NCI-H446 treated with DMSO at 0.1 percent for 48 hours (cell line): ENCODE measurements at regions not wholly inside any gene's neighbourhood (a gene's known extent, or its start where the extent isn't known, plus 50 kb on each side); places are given as distances from the start of the nearest gene placed in this dataset.

ENCODE experiments used
- DNase-seq: peaks from one replicate; lab custom pipeline; 2025; lab: John Stamatoyannopoulos, UW

- peak; percentile 2 for DNase-seq
Observed at GRCh38 chr6:120077489-120077888, 727.9 kb upstream of the MAN1A1 start.

GRCh38 chr6:120058410-120058809 is 708.8 kb upstream of the MAN1A1 start:
- DNase-seq: no peak

GRCh38 chr6:120056085-120056484 is 706.5 kb upstream of the MAN1A1 start:
- DNase-seq: no peak

- DNase-seq: peak; percentile 81
Observed at GRCh38 chr6:120055071-120055470, 705.5 kb upstream of the MAN1A1 start.

DNA sequence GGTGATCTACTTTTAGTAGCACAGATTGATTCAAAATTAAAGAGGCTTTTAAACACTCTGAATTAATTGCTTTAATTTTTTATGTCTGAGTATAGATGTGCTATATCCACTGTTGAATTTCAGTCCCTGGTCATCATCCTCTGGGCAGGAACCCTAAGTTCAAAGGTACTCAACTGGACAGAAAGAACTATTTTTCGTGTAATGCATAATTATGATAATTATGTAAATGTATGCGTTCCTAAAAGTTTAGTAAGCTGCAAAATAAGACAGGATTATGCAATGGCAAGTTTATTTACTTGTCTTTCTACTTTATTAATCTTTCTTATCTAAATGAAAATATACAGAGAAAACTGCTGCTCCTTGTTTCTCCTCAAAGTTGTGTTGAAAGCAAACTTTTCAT is 690.1 kb upstream of the MAN1A1 start:
- no peak for DNase-seq

DNA sequence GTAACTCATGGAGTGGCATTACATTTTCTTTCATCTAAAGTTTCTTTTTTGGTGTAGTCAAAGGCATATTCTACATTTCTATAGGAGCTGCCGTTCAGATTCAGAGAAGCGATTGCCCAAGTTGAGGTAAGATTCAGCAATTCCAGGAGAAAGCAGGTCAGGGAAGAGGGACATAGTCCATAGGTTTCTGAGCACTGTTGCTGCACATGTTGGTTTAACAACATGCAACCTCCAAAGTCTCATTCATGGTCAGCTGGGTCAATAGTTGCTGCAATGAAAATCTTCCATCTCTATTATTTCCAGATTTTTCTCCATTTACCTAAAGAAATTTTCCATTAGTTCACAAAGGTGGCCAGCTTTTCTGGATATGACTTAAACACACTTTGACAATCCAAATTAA is 682.3 kb upstream of the MAN1A1 start:
- DNase-seq: no peak

GRCh38 chr6:120026791-120027190 is 677.2 kb upstream of the MAN1A1 start:
- DNase-seq: no peak

DNA sequence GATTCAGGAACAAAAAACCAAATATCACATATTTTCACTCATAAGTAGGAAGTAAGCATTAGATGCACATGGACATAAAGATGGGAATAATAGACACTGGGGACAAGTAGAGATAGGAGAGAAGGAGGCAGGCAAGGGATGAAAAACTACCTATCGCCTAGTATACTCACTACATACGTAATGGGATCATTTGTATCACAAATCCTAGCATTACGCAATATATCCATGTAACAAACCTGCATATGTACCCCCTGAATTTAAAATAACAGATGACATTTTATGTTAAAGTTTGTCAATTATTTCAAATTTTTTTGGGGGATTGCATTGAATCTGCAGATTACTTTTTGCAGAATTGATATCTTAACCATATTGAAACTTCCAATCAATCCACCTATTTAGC is 660.5 kb upstream of the MAN1A1 start:
- no peak for DNase-seq

DNA sequence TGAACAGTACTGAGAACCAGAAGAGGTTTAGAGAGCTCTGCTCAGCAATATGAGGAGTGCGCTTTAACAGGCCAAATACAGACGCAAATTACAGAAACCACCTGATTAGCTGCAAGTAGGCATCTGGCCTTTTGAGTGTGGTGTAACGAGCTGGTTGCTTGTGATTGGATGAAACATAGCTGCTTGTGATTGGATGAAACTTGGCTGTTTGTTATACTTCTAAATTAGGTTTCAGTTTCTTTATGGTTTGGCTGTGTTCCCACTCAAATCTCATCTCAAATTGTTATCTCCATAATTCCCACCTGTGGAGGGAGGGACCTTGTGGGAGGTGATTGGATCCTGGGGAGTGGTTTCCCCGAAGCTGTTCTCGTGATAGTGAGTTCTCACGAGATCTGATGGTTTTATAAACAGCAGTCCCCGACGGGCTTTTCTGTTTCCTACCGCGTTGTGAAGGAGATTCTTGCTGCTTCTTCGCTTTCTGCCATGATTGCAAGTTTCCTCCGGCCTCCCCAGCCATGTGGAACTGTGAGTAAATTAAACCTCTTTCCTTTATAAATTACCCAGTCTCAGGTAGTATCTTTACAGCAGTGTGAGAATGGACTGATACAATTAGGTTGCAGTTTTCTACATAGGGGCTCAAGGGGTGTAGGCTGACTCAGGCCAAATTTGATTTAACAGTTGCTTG is 655.9 kb upstream of the MAN1A1 start:
- no peak for DNase-seq

- no peak for DNase-seq
Observed at GRCh38 chr6:119986934-119987549, 637.5 kb upstream of the MAN1A1 start.

DNA sequence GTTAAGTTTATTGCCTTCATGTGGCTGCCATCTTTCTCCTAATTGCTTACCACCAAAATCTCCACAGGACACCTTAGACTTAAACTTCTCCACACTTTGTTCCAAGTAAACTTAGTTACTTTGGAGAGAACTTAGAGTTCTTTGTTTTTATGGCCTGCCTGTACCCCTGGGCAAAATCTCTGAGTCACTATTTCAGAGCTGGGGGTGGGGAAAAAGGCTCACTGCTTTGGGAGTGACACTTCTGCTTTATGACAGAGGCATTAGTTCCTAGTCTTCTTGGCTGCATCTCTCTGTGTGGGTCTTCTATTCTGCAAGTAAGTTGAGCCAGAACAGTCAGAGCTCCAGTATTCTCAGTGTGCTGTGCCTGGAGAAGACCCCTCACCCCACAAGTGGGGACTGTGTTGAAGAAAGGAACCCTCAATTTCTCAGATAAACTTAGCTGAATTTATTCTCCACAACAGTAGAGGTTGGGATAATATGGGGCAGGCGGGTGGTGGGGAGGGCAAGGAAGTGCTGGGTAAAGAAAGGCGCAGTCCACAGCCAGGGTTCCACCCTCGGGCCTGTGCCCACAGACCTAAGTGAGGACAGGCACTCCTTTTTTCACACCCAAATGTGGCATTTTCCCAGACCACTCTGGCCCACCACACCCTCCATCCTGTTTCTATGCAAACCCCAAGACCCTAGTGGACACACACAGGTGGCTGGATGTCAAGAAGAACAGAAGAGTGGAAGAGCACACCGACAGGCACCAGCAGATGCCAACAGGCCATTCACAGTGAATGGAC is 636.6 kb upstream of the MAN1A1 start:
- no peak for DNase-seq

GRCh38 chr6:119980802-119981201 is 631.2 kb upstream of the MAN1A1 start:
- no peak for DNase-seq

- no peak for DNase-seq
Observed at GRCh38 chr6:119979862-119980261, 630.3 kb upstream of the MAN1A1 start.

GRCh38 chr6:119978274-119978889 is 628.8 kb upstream of the MAN1A1 start:
- DNase-seq: peak; percentile 3

DNA sequence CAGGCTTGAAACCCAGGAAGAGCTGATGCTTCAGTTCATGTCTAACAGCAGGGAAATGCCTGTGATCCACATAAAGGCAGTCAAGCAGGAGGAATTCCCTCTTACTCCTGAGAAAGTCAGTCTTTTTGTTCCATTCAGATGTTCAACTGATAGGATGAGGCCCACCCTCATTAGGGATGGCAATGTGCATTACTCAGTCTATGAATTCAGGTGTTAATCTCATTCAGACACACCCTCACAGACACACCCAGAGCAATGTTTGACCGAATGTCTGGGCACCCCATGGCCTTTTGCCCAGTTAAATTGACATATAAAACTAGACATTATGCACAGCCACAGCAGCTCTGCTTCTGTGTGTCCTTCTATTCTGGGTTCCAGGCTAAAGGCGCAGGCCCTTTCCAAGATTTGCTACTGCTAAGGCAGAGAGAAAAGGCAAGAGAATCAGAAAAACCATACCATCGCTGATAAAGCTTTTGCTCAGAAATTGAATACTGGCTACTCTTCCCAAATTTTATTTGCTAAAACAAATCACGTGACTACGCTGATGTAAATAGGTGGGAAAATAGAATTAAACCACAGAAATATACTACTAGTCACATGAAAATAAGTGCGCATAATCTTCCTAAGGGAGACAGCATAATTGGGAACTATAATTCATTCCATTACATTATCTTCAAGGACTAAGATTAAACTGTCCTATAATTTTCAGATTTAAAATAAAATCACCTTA is 625.0 kb upstream of the MAN1A1 start:
- no peak for DNase-seq

GRCh38 chr6:119966484-119966883 is 616.9 kb upstream of the MAN1A1 start:
- DNase-seq: no peak

GRCh38 chr6:119965900-119966299 is 616.3 kb upstream of the MAN1A1 start:
- DNase-seq: no peak

- no peak for DNase-seq
Observed at GRCh38 chr6:119965008-119965407, 615.4 kb upstream of the MAN1A1 start.

DNA sequence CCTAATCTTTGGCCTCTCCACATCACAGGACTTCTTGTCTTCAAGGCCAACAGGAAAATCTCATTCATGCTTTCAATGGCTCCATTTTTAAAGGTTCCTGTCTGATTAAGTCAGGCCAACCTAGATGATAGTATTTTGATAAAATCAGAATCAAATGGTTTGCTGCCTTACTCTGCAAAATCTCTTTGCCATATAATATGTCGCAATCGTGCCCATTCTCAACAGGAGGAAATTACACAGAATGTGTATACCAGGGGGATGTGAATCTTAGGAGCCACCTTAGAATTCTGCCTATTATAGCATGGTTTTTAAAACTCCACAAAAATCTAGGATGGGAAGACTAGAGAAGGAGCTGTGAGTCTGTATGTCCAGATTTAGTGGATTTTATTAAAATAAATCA is 612.9 kb upstream of the MAN1A1 start:
- DNase-seq: no peak

DNA sequence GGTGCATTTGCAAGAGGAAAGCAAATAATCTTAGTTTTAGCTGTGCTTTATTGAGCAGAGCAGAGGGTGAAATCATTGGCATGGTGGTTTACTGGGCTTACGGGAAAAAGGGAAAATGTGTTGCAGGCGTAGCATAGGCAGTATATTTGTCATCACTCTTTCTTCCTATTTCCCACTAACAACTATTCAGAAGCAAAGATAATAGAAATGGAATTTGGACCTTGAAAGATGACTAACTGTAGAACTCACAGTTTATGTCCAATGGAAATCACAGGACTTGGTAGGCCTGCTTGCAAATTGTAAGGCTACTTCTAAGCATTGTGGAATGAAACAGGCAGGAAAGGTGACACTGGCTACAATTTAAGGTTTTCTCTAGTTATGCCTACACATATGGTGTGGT is 611.9 kb upstream of the MAN1A1 start:
- no peak for DNase-seq

DNA sequence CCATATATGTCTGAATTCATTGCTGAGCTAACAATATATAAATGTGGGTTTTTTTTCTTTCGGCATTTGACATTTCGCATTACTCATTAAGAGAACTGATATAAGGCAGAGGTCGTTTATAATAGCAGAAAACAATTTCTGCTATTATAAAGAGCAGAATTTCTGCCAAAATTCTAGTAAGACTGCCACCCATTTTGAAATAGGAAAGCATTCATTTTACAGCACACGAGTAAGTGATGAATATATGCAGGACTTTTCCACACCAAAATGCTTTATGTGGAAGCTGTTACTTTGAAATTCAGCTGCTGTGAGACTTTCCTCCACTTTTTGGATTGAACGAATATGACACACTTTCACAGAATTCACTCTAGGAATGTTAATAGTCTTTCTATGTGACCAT is 610.9 kb upstream of the MAN1A1 start:
- DNase-seq: no peak

GRCh38 chr6:119960036-119960435 is 610.5 kb upstream of the MAN1A1 start:
- no peak for DNase-seq
